OCI-LY1 (cell line): ENCODE measurements at regions not wholly inside any gene's neighbourhood (a gene's known extent, or its start where the extent isn't known, plus 50 kb on each side); places are given as distances from the start of the nearest gene placed in this dataset.

Experiments
- H2AFZ ChIP-seq: fragments of 200-600 bp; sonication (generic), shearing (Covaris generic); 2 replicates; pipeline ENCODE4 v1.6.0; 2014; ENCODE audit warnings: antibody characterized with exemption, mild to moderate bottlenecking, low read length
- H3F3A ChIP-seq: fragments of 200-600 bp; sonication (generic), shearing (Covaris generic); 2 replicates; pipeline ENCODE4 v1.6.0; 2014; ENCODE audit warnings: mild to moderate bottlenecking, antibody characterized with exemption, low read length, moderate library complexity; ENCODE audit not compliant: insufficient read depth
- H3K27ac ChIP-seq: fragments of 200-600 bp; sonication (generic); 2 replicates; pipeline ENCODE4 v1.5.1; 2014; ENCODE audit warnings: low read length, mixed run types, mild to moderate bottlenecking, low read depth; ENCODE audit not compliant: poor library complexity, severe bottlenecking
- H3K27me3 ChIP-seq: fragments of 200-600 bp; sonication (generic); 2 replicates; pipeline ENCODE4 v1.6.0; 2014; ENCODE audit warnings: antibody characterized with exemption, mild to moderate bottlenecking, low read length, moderate library complexity; ENCODE audit not compliant: insufficient read depth
- H3K36me3 ChIP-seq: fragments of 200-600 bp; sonication (generic); 2 replicates; pipeline ENCODE4 v1.6.1; 2014; ENCODE audit warnings: mild to moderate bottlenecking, antibody characterized with exemption, low read length, moderate library complexity, mixed read lengths; ENCODE audit not compliant: insufficient read depth
- H3K4me1 ChIP-seq: fragments of 200-600 bp; sonication (generic); 2 replicates; pipeline ENCODE4 v1.5.1; 2014; ENCODE audit warnings: mild to moderate bottlenecking, low read length, moderate library complexity; ENCODE audit not compliant: insufficient read depth, severe bottlenecking
- H3K4me2 ChIP-seq: fragments of 200-600 bp; sonication (generic), shearing (Covaris generic); 2 replicates; pipeline ENCODE4 v1.6.1; 2014; ENCODE audit warnings: low read length
- H3K4me3 ChIP-seq: fragments of 200-600 bp; sonication (generic); 2 replicates; pipeline ENCODE4 v1.5.1; 2014; ENCODE audit warnings: low read length, low read depth, mild to moderate bottlenecking, mixed read lengths; ENCODE audit not compliant: poor library complexity, severe bottlenecking
- H3K79me2 ChIP-seq: fragments of 200-600 bp; shearing (Covaris generic); 2 replicates; pipeline ENCODE4 v1.6.1; 2016; ENCODE audit warnings: mixed run types, low read length, mixed read lengths; ENCODE audit not compliant: insufficient read depth
- H3K9ac ChIP-seq: fragments of 200-600 bp; sonication (generic), shearing (Covaris generic); 2 replicates; pipeline ENCODE4 v1.6.1; 2014; ENCODE audit warnings: mild to moderate bottlenecking, low read length, mixed read lengths
- H3K9me2 ChIP-seq: fragments of 200-600 bp; sonication (generic), shearing (Covaris generic); 2 replicates; pipeline ENCODE4 v1.6.1; 2014; ENCODE audit warnings: low read depth, mild to moderate bottlenecking, low read length, mixed read lengths
- H3K9me3 ChIP-seq: fragments of 200-600 bp; shearing (Covaris generic); 2 replicates; pipeline ENCODE4 v1.6.1; 2014; ENCODE audit warnings: low read length, mixed read lengths
- H4K20me1 ChIP-seq: fragments of 200-600 bp; sonication (generic), shearing (Covaris generic); 2 replicates; pipeline ENCODE4 v1.6.0; 2016; ENCODE audit warnings: mild to moderate bottlenecking, low read length; ENCODE audit not compliant: insufficient read depth
- EZH2 ChIP-seq: fragments of 200-600 bp; sonication (generic), shearing (Covaris generic); IDR thresholded peaks from 2 replicates; pipeline ENCODE4 v1.8.0; 2017; ENCODE audit warnings: borderline replicate concordance, mixed run types, mild to moderate bottlenecking, antibody characterized with exemption, low read length, moderate library complexity, mixed read lengths
- TF ChIP-seq, protein P1 (sequence below): fragments of 200-600 bp; sonication (generic), shearing (Covaris generic); IDR thresholded peaks from 2 replicates; pipeline ENCODE4 v1.5.1; 2017; ENCODE audit warnings: mild to moderate bottlenecking, antibody characterized with exemption, low read length, moderate library complexity, mixed read lengths

DNA sequence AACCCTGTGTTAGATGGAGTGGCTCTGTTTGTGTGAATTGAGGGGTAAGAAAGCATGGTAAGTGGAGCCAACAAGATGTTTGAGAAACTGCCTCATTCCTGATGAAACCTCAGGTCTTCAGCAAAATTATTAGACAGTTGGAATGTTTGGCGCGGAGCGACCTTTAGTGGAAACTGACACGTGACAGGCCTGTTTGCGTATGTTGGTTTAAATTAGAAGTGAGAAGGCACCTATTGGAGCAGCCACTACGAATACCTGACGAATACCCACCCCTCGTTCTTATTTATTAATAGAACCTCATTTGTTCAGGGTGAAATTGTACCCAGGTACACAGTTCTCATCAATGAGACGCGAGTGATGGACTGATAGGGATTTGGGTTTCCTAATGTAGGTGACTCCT is 63.2 kb upstream of the MIR17HG start:
- H3K4me3 ChIP-seq: no peak overlapping the region
- H3K9me3 ChIP-seq: no peaks in the 10 kb centered on the region
- H3K36me3 ChIP-seq: no peaks in the 10 kb centered on the region
- no peak overlapping the region for H2AFZ ChIP-seq
- H3K79me2 ChIP-seq: no peaks in the 10 kb centered on the region
- H3K4me1 ChIP-seq: no peaks in the 10 kb centered on the region
- H3K4me2 ChIP-seq: no peak overlapping the region
- no peaks in the 10 kb centered on the region for H3K27me3 ChIP-seq
- no peaks in the 10 kb centered on the region for H3K9me2 ChIP-seq
- no peak for TF ChIP-seq EZH2
- TF ChIP-seq, protein P1, sequence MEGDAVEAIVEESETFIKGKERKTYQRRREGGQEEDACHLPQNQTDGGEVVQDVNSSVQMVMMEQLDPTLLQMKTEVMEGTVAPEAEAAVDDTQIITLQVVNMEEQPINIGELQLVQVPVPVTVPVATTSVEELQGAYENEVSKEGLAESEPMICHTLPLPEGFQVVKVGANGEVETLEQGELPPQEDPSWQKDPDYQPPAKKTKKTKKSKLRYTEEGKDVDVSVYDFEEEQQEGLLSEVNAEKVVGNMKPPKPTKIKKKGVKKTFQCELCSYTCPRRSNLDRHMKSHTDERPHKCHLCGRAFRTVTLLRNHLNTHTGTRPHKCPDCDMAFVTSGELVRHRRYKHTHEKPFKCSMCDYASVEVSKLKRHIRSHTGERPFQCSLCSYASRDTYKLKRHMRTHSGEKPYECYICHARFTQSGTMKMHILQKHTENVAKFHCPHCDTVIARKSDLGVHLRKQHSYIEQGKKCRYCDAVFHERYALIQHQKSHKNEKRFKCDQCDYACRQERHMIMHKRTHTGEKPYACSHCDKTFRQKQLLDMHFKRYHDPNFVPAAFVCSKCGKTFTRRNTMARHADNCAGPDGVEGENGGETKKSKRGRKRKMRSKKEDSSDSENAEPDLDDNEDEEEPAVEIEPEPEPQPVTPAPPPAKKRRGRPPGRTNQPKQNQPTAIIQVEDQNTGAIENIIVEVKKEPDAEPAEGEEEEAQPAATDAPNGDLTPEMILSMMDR: no peak
- H3K27ac ChIP-seq: no peak overlapping the region
- no peak overlapping the region for H3K9ac ChIP-seq
- no peaks in the 10 kb centered on the region for H3F3A ChIP-seq
- H4K20me1 ChIP-seq: no peaks in the 10 kb centered on the region

GRCh38 chr13:91286317-91286716 is 61.2 kb upstream of the MIR17HG start:
- TF ChIP-seq EZH2: no peak
- TF ChIP-seq, protein P1: no peak
- H3K9ac ChIP-seq: no peak overlapping the region

DNA sequence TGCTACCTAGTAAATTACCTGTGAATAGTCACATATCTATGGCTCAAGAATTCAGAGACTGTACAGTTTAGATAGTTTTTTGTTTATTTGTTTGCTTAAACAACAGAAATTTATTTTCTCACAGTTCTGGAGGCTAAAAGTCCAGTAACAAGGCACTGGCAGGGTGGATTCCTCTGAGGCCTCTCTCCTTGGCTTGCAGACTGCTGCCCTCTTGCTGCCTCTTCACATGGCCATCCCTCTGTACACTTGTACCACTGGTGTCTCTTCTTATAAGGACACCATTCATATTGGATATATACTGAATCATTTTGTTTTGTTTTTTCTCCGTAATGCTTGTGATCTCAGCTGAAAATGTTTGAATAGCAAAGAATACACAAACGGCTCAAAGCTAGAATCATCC is 56.4 kb upstream of the MIR17HG start:
- no peaks in the 10 kb centered on the region for H3K36me3 ChIP-seq
- no peak overlapping the region for H3K27ac ChIP-seq
- TF ChIP-seq EZH2: no peak
- TF ChIP-seq, protein P1: no peak
- no peaks in the 10 kb centered on the region for H3K9me3 ChIP-seq
- no peaks in the 10 kb centered on the region for H3K27me3 ChIP-seq
- no peaks in the 10 kb centered on the region for H3F3A ChIP-seq
- no peaks in the 10 kb centered on the region for H3K4me1 ChIP-seq
- no peak overlapping the region for H3K4me2 ChIP-seq
- no peak overlapping the region for H3K9ac ChIP-seq
- H3K9me2 ChIP-seq: no peaks in the 10 kb centered on the region
- no peak overlapping the region for H3K4me3 ChIP-seq
- H2AFZ ChIP-seq: no peak overlapping the region
- no peaks in the 10 kb centered on the region for H3K79me2 ChIP-seq
- H4K20me1 ChIP-seq: no peaks in the 10 kb centered on the region

More at GRCh38 chr13:91286317-91286716, 61.2 kb upstream of the MIR17HG start:
- Histone ChIP-seq H2AFZ (no peak overlapping the region), H3K4me3 (no peak overlapping the region), H3K9me3 (no peaks in the 10 kb centered on the region), H3K27me3 (no peaks in the 10 kb centered on the region), H3K79me2 (no peaks in the 10 kb centered on the region), H3F3A (no peaks in the 10 kb centered on the region), H3K4me2 (no peak overlapping the region), H3K4me1 (no peaks in the 10 kb centered on the region), H4K20me1 (no peaks in the 10 kb centered on the region), H3K36me3 (no peaks in the 10 kb centered on the region), H3K27ac (no peak overlapping the region), H3K9me2 (no peaks in the 10 kb centered on the region)
